ENCODE measurements at regions not wholly inside any gene's neighbourhood (a gene's known extent, or its start where the extent isn't known, plus 50 kb on each side); places are given as distances from the start of the nearest gene placed in this dataset.

GRCh38 chr21:38126666-38127303 is 130.0 kb upstream of the KCNJ15 start:
- no peaks in the 10 kb centered on the region for H3K4me1 ChIP-seq (ENCODE audit: control insufficient read depth in 1 of 2, insufficient read depth in 2 of 2, low read length in 2 of 2)
- no peaks in the 10 kb centered on the region for H3K9me3 ChIP-seq (ENCODE audit: insufficient read depth, low read depth, low read length)
- no peak overlapping the region for H3K4ac ChIP-seq (ENCODE audit: low read depth, low read length)
- no peaks in the 10 kb centered on the region for H3K27me3 ChIP-seq (ENCODE audit: insufficient read depth, low read length)
- no CpG with 5 or more reads among the region's 8 CpGs for WGBS (ENCODE audit: extremely low coverage, insufficient coverage, insufficient read length)
- peak; percentile 65 to 87 for DNase-seq
- H2BK12ac ChIP-seq (ENCODE audit: low read length): no peak overlapping the region
- no peak overlapping the region for H3K23ac ChIP-seq (ENCODE audit: low read length)
- H2BK120ac ChIP-seq (ENCODE audit: insufficient read depth, low read length, poor library complexity): no peak overlapping the region
- H3K36me3 ChIP-seq (ENCODE audit: control insufficient read depth in 1 of 2, insufficient read depth in 2 of 2, low read length in 2 of 2): no peaks in the 10 kb centered on the region
- H4K8ac ChIP-seq (ENCODE audit: low read depth, low read length): no peak overlapping the region
- H3K18ac ChIP-seq (ENCODE audit: low read length): no peak overlapping the region
- H3K4me2 ChIP-seq (ENCODE audit: low read length): no peak overlapping the region
- no peaks in the 10 kb centered on the region for H3K79me2 ChIP-seq (ENCODE audit: control insufficient read depth, insufficient read depth, low read length, poor library complexity)
- no peak overlapping the region for H2AFZ ChIP-seq (ENCODE audit: insufficient read depth, low read length, poor library complexity)
- H2AK5ac ChIP-seq (ENCODE audit: low read length): no peak overlapping the region
- H3K9ac ChIP-seq (ENCODE audit: low read length): no peak overlapping the region
- no peak overlapping the region for H3K14ac ChIP-seq (ENCODE audit: low read length)
- no peaks in the 10 kb centered on the region for H3K79me1 ChIP-seq (ENCODE audit: low read length)
- no peak overlapping the region for H3K27ac ChIP-seq (ENCODE audit: low read depth, low read length)
- no peak overlapping the region for H4K91ac ChIP-seq (ENCODE audit: low read depth, low read length)
- H3K4me3 ChIP-seq (ENCODE audit: low read depth, low read length): no peak overlapping the region
- H4K12ac ChIP-seq (ENCODE audit: low read depth, low read length): no peak overlapping the region
- H2BK5ac ChIP-seq (ENCODE audit: low read depth, low read length, poor library complexity): no peak overlapping the region

GRCh38 chr21:38129711-38130110 is 127.1 kb upstream of the KCNJ15 start:
- H4K91ac ChIP-seq (ENCODE audit: low read depth, low read length): no peak overlapping the region
- H3K27me3 ChIP-seq (ENCODE audit: insufficient read depth, low read length): no peaks in the 10 kb centered on the region
- H4K8ac ChIP-seq (ENCODE audit: low read depth, low read length): no peak overlapping the region
- no peak overlapping the region for H3K14ac ChIP-seq (ENCODE audit: low read length)
- no peak overlapping the region for H2BK12ac ChIP-seq (ENCODE audit: low read length)
- no peaks in the 10 kb centered on the region for H3K79me1 ChIP-seq (ENCODE audit: low read length)
- DNase-seq: no peak
- H3K4me2 ChIP-seq (ENCODE audit: low read length): no peak overlapping the region
- no peak overlapping the region for H2BK5ac ChIP-seq (ENCODE audit: low read depth, low read length, poor library complexity)
- H3K27ac ChIP-seq (ENCODE audit: low read depth, low read length): no peak overlapping the region
- H3K79me2 ChIP-seq (ENCODE audit: control insufficient read depth, insufficient read depth, low read length, poor library complexity): no peaks in the 10 kb centered on the region
- H3K18ac ChIP-seq (ENCODE audit: low read length): no peak overlapping the region
- no peak overlapping the region for H4K12ac ChIP-seq (ENCODE audit: low read depth, low read length)
- no peak overlapping the region for H3K4ac ChIP-seq (ENCODE audit: low read depth, low read length)
- no peak overlapping the region for H3K4me3 ChIP-seq (ENCODE audit: low read depth, low read length)
- no CpG with 5 or more reads among the region's 1 CpG for WGBS (ENCODE audit: extremely low coverage, insufficient coverage, insufficient read length)
- H3K4me1 ChIP-seq (ENCODE audit: control insufficient read depth in 1 of 2, insufficient read depth in 2 of 2, low read length in 2 of 2): no peaks in the 10 kb centered on the region
- H3K36me3 ChIP-seq (ENCODE audit: control insufficient read depth in 1 of 2, insufficient read depth in 2 of 2, low read length in 2 of 2): no peaks in the 10 kb centered on the region
- H2AFZ ChIP-seq (ENCODE audit: insufficient read depth, low read length, poor library complexity): no peak overlapping the region
- no peak overlapping the region for H2BK120ac ChIP-seq (ENCODE audit: insufficient read depth, low read length, poor library complexity)
- no peak overlapping the region for H3K23ac ChIP-seq (ENCODE audit: low read length)
- H3K9ac ChIP-seq (ENCODE audit: low read length): no peak overlapping the region
- no peak overlapping the region for H2AK5ac ChIP-seq (ENCODE audit: low read length)
- H3K9me3 ChIP-seq (ENCODE audit: insufficient read depth, low read depth, low read length): no peaks in the 10 kb centered on the region

GRCh38 chr21:38133240-38133639 is 123.6 kb upstream of the KCNJ15 start:
- Histone ChIP-seq H4K12ac (ENCODE audit: low read depth, low read length) (no peak overlapping the region), H2BK12ac (ENCODE audit: low read length) (no peak overlapping the region), H3K4me3 (ENCODE audit: low read depth, low read length) (no peak overlapping the region), H4K8ac (ENCODE audit: low read depth, low read length) (no peak overlapping the region), H2BK120ac (ENCODE audit: insufficient read depth, low read length, poor library complexity) (no peak overlapping the region), H3K27me3 (ENCODE audit: insufficient read depth, low read length) (no peaks in the 10 kb centered on the region), H4K91ac (ENCODE audit: low read depth, low read length) (no peak overlapping the region), H3K4ac (ENCODE audit: low read depth, low read length) (no peak overlapping the region), H3K79me1 (ENCODE audit: low read length) (no peaks in the 10 kb centered on the region), H3K4me2 (ENCODE audit: low read length) (no peak overlapping the region), H2BK5ac (ENCODE audit: low read depth, low read length, poor library complexity) (no peak overlapping the region), H3K14ac (ENCODE audit: low read length) (no peak overlapping the region), H3K27ac (ENCODE audit: low read depth, low read length) (no peak overlapping the region), H2AFZ (ENCODE audit: insufficient read depth, low read length, poor library complexity) (no peak overlapping the region), H3K23ac (ENCODE audit: low read length) (no peak overlapping the region), H3K79me2 (ENCODE audit: control insufficient read depth, insufficient read depth, low read length, poor library complexity) (no peaks in the 10 kb centered on the region), H3K9ac (ENCODE audit: low read length) (no peak overlapping the region), H3K18ac (ENCODE audit: low read length) (no peak overlapping the region), H2AK5ac (ENCODE audit: low read length) (no peak overlapping the region), H3K36me3 (ENCODE audit: control insufficient read depth in 1 of 2, insufficient read depth in 2 of 2, low read length in 2 of 2) (no peaks in the 10 kb centered on the region), H3K9me3 (ENCODE audit: insufficient read depth, low read depth, low read length) (no peaks in the 10 kb centered on the region), H3K4me1 (ENCODE audit: control insufficient read depth in 1 of 2, insufficient read depth in 2 of 2, low read length in 2 of 2) (no peaks in the 10 kb centered on the region)
- no peak for DNase-seq
- no CpG with 5 or more reads among the region's 3 CpGs for WGBS (ENCODE audit: extremely low coverage, insufficient coverage, insufficient read length)

GRCh38 chr21:38134084-38134873 is 122.5 kb upstream of the KCNJ15 start:
- DNase-seq: no peak
- Histone ChIP-seq H3K4ac (ENCODE audit: low read depth, low read length) (no peak overlapping the region), H2AFZ (ENCODE audit: insufficient read depth, low read length, poor library complexity) (no peak overlapping the region), H4K12ac (ENCODE audit: low read depth, low read length) (no peak overlapping the region), H3K27ac (ENCODE audit: low read depth, low read length) (no peak overlapping the region), H2BK12ac (ENCODE audit: low read length) (no peak overlapping the region), H2AK5ac (ENCODE audit: low read length) (no peak overlapping the region), H3K9ac (ENCODE audit: low read length) (no peak overlapping the region), H2BK5ac (ENCODE audit: low read depth, low read length, poor library complexity) (no peak overlapping the region), H3K4me3 (ENCODE audit: low read depth, low read length) (no peak overlapping the region), H3K36me3 (ENCODE audit: control insufficient read depth in 1 of 2, insufficient read depth in 2 of 2, low read length in 2 of 2) (no peaks in the 10 kb centered on the region), H3K4me2 (ENCODE audit: low read length) (no peak overlapping the region), H3K18ac (ENCODE audit: low read length) (no peak overlapping the region), H3K79me1 (ENCODE audit: low read length) (no peaks in the 10 kb centered on the region), H4K91ac (ENCODE audit: low read depth, low read length) (no peak overlapping the region), H4K8ac (ENCODE audit: low read depth, low read length) (no peak overlapping the region), H2BK120ac (ENCODE audit: insufficient read depth, low read length, poor library complexity) (no peak overlapping the region), H3K9me3 (ENCODE audit: insufficient read depth, low read depth, low read length) (no peaks in the 10 kb centered on the region), H3K79me2 (ENCODE audit: control insufficient read depth, insufficient read depth, low read length, poor library complexity) (no peaks in the 10 kb centered on the region), H3K4me1 (ENCODE audit: control insufficient read depth in 1 of 2, insufficient read depth in 2 of 2, low read length in 2 of 2) (no peaks in the 10 kb centered on the region), H3K14ac (ENCODE audit: low read length) (no peak overlapping the region), H3K23ac (ENCODE audit: low read length) (no peak overlapping the region), H3K27me3 (ENCODE audit: insufficient read depth, low read length) (no peaks in the 10 kb centered on the region)
- WGBS (ENCODE audit: extremely low coverage, insufficient coverage, insufficient read length): no CpG with 5 or more reads among the region's 3 CpGs

Data from trophoblast cell (in vitro differentiated cells and primary cell).